SU-DHL-6 (cell line): ENCODE measurements at regions not wholly inside any gene's neighbourhood (a gene's known extent, or its start where the extent isn't known, plus 50 kb on each side); places are given as distances from the start of the nearest gene placed in this dataset.

Experiments
- EZH2phosphoT487 ChIP-seq: fragments of 200-600 bp; sonication (generic), shearing (Covaris generic); conservative IDR thresholded peaks from 2 replicates; pipeline ENCODE4 v1.6.1; 2018; ENCODE audit warnings: mild to moderate bottlenecking, antibody characterized with exemption, low read length, moderate library complexity, mixed read lengths
- TF ChIP-seq, protein P1 (sequence below): fragments of 200-600 bp; sonication (generic); IDR thresholded peaks from one replicate; pipeline ENCODE4 v1.5.1; 2017; ENCODE audit warnings: antibody characterized with exemption, mild to moderate bottlenecking, low read length, moderate library complexity; ENCODE audit not compliant: insufficient read depth, poor library complexity, severe bottlenecking

DNA sequence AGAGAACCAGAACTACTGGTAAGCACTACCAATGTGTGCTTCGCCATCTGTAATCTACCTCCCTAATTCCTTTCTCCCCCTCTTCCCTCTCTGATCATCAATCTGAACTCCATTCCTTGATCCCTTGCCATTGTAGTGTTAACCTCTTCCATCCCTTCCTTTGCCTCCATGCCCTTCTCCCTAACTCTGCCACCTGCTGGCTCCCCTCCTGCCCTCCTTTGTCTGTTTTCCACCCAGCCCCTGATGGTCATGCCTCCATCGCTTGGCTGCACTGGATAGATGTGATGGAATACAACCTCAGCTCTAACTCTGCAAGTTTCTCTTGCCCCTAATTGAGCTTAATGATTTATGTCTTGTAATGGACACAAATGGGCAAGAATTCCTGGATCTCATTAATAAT is 108.2 kb upstream of the ASIC2 start:
- TF ChIP-seq, protein P1, sequence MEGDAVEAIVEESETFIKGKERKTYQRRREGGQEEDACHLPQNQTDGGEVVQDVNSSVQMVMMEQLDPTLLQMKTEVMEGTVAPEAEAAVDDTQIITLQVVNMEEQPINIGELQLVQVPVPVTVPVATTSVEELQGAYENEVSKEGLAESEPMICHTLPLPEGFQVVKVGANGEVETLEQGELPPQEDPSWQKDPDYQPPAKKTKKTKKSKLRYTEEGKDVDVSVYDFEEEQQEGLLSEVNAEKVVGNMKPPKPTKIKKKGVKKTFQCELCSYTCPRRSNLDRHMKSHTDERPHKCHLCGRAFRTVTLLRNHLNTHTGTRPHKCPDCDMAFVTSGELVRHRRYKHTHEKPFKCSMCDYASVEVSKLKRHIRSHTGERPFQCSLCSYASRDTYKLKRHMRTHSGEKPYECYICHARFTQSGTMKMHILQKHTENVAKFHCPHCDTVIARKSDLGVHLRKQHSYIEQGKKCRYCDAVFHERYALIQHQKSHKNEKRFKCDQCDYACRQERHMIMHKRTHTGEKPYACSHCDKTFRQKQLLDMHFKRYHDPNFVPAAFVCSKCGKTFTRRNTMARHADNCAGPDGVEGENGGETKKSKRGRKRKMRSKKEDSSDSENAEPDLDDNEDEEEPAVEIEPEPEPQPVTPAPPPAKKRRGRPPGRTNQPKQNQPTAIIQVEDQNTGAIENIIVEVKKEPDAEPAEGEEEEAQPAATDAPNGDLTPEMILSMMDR: no peak
- TF ChIP-seq EZH2phosphoT487: no peak
